H1 (cell line): ENCODE measurements at regions not wholly inside any gene's neighbourhood (a gene's known extent, or its start where the extent isn't known, plus 50 kb on each side); places are given as distances from the start of the nearest gene placed in this dataset.

Experiments
- CTCF ChIA-PET: fragments of 300-600 bp; sonication (Branson Sonifier 250); formaldehyde crosslinking; loops from one replicate; lab custom pipeline; 2021; ENCODE audit not compliant: partially characterized antibody; lab: Charles Lee
- POLR2A ChIA-PET: fragments of 300-600 bp; sonication (Branson Sonifier 250); formaldehyde crosslinking; loops from one replicate; lab custom pipeline; 2021; ENCODE audit warnings: inconsistent platforms; ENCODE audit not compliant: partially characterized antibody; lab: Charles Lee
- DNase-seq, 2 experiments: peaks; one replicate each; pipeline versions ENCODE4 v3.0.0 to v3.0.0-alpha.2; 2010 to 2022; ENCODE audit warnings: low spot score in 2 of 2, low read depth in 1 of 2, mixed read lengths in 1 of 2
- FAIRE-seq: peaks from 2 replicates; lab custom pipeline; 2011; peaks lifted over from hg19 to GRCh38; lab: Jason Lieb, UNC
- H2AFZ ChIP-seq: 2 replicates; pipeline ENCODE4 v1.8.1; 2012; ENCODE audit warnings: low read length, inconsistent platforms
- H2AK5ac ChIP-seq: 2 replicates; pipeline ENCODE4 v1.6.1; 2013; ENCODE audit warnings: low read depth, low read length
- H2BK120ac ChIP-seq: replicated peaks from 2 replicates; pipeline ENCODE3; 2013; ENCODE audit warnings: low read depth, low read length, inconsistent platforms
- H2BK12ac ChIP-seq: 2 replicates; pipeline ENCODE4 v1.6.1; 2013; ENCODE audit warnings: low read depth, low read length
- H2BK15ac ChIP-seq: 2 replicates; pipeline ENCODE4 v1.6.1; 2013; ENCODE audit warnings: low read length
- H2BK20ac ChIP-seq: 2 replicates; pipeline ENCODE4 v1.6.1; 2013; ENCODE audit warnings: low read length
- H2BK5ac ChIP-seq: 2 replicates; pipeline ENCODE4 v1.6.1; 2013; ENCODE audit warnings: low read depth, low read length
- H3K14ac ChIP-seq: 2 replicates; pipeline ENCODE4 v1.6.1; 2013; ENCODE audit warnings: inconsistent platforms; ENCODE audit not compliant: insufficient read length
- H3K18ac ChIP-seq: 2 replicates; pipeline ENCODE4 v1.6.1; 2013; ENCODE audit warnings: low read length; ENCODE audit errors: extremely low read depth
- H3K23ac ChIP-seq: 2 replicates; pipeline ENCODE4 v1.6.1; 2013; ENCODE audit warnings: inconsistent platforms; ENCODE audit not compliant: insufficient read length
- H3K23me2 ChIP-seq: 2 replicates; pipeline ENCODE4 v1.6.1; 2013; ENCODE audit warnings: low read depth, low read length
- H3K27ac ChIP-seq: 2 replicates; pipeline ENCODE4 v1.6.1; 2011; ENCODE audit warnings: low read depth, low read length, inconsistent platforms
- H3K27me3 ChIP-seq, 4 experiments: replicated peaks in 1 of 4; 1 replicate in 1 of 4; 2 replicates in 3 of 4; pipeline versions ENCODE4 v1.6.1 to v1.8.1; 2011 to 2013; ENCODE audit warnings: low read length in 3 of 4, mild to moderate bottlenecking in 3 of 4, inconsistent platforms in 2 of 4, mixed read lengths in 2 of 4, moderate library complexity in 1 of 4; ENCODE audit not compliant: control insufficient read depth in 3 of 4, insufficient read depth in 3 of 4; ENCODE audit errors: extremely low read depth in 1 of 4
- H3K36me3 ChIP-seq, 4 experiments: 2 replicates each; pipeline versions ENCODE4 v1.6.1 to v1.8.1; 2011 to 2013; ENCODE audit warnings: mild to moderate bottlenecking in 4 of 4, low read length in 3 of 4, moderate library complexity in 2 of 4, control low read depth in 1 of 4, inconsistent platforms in 1 of 4; ENCODE audit not compliant: insufficient read depth in 4 of 4, control insufficient read depth in 2 of 4
- H3K4ac ChIP-seq: replicated peaks from 2 replicates; pipeline ENCODE3; 2013; ENCODE audit warnings: low read length, low read depth, mixed read lengths, inconsistent platforms; ENCODE audit not compliant: insufficient read length
- H3K4me1 ChIP-seq, 4 experiments: replicated peaks in 1 of 4; 1 replicate in 1 of 4; 2 replicates in 3 of 4; pipeline versions ENCODE4 v1.6.1 to v1.8.1; 2011 to 2013; ENCODE audit warnings: low read length in 3 of 4, inconsistent platforms in 2 of 4, mixed read lengths in 1 of 4; ENCODE audit not compliant: insufficient read depth in 4 of 4, control insufficient read depth in 3 of 4
- H3K4me2 ChIP-seq, 2 experiments: 2 replicates each; pipeline versions ENCODE4 v1.6.1 to v1.8.1; 2011 to 2013; ENCODE audit warnings: low read depth in 2 of 2, low read length in 2 of 2, control low read depth in 1 of 2, inconsistent platforms in 1 of 2, mild to moderate bottlenecking in 1 of 2; ENCODE audit not compliant: insufficient read depth in 1 of 2
- H3K4me3 ChIP-seq, 4 experiments: fragments of 200-600, 300-600 bp in 1 of 4; sonication (generic), shearing (Covaris generic), sonication (Bioruptor Twin) in 1 of 4; 2 replicates each; pipeline versions ENCODE4 v1.5.1 to v1.8.1; 2011 to 2016; ENCODE audit warnings: low read length in 4 of 4, low read depth in 3 of 4, control low read depth in 2 of 4, inconsistent platforms in 2 of 4, mild to moderate bottlenecking in 2 of 4, mixed read lengths in 1 of 4, moderate library complexity in 1 of 4; ENCODE audit not compliant: insufficient read depth in 2 of 4; ENCODE audit errors: extremely low read depth in 1 of 4
- H3K56ac ChIP-seq: replicated peaks from 2 replicates; pipeline ENCODE3; 2013; ENCODE audit warnings: low read depth, mild to moderate bottlenecking, mixed read lengths, low read length, inconsistent platforms; ENCODE audit not compliant: insufficient read length
- H3K79me1 ChIP-seq: 2 replicates; pipeline ENCODE4 v1.6.1; 2013; ENCODE audit warnings: low read depth, low read length, control low read depth
- H3K79me2 ChIP-seq, 2 experiments: 2 replicates each; pipeline versions ENCODE4 v1.6.1 to v1.8.1; 2012 to 2013; ENCODE audit warnings: low read length in 2 of 2, mild to moderate bottlenecking in 2 of 2, inconsistent platforms in 1 of 2; ENCODE audit not compliant: insufficient read depth in 2 of 2, control insufficient read depth in 1 of 2
- H3K9ac ChIP-seq, 4 experiments: replicated peaks in 1 of 4; 1 replicate in 1 of 4; 2 replicates in 3 of 4; pipeline versions ENCODE4 v1.6.1 to v1.8.1; 2011 to 2013; ENCODE audit warnings: low read depth in 3 of 4, low read length in 3 of 4, control low read depth in 2 of 4, mild to moderate bottlenecking in 2 of 4, moderate library complexity in 2 of 4, inconsistent platforms in 1 of 4; ENCODE audit errors: extremely low read depth in 1 of 4
- H3K9me3 ChIP-seq, 2 experiments: 2 replicates each; pipeline versions ENCODE4 v1.6.1 to v1.8.1; 2012 to 2013; ENCODE audit warnings: mild to moderate bottlenecking in 2 of 2, moderate library complexity in 2 of 2, control low read depth in 1 of 2, inconsistent platforms in 1 of 2, low read depth in 1 of 2, low read length in 1 of 2, mixed read lengths in 1 of 2; ENCODE audit not compliant: insufficient read depth in 2 of 2
- H4K20me1 ChIP-seq, 2 experiments: replicated peaks in 1 of 2; 2 replicates each; pipeline versions ENCODE3 to v1.8.1; 2011 to 2013; ENCODE audit warnings: inconsistent platforms in 2 of 2, low read length in 2 of 2, mild to moderate bottlenecking in 1 of 2; ENCODE audit not compliant: insufficient read depth in 2 of 2, control insufficient read depth in 1 of 2
- H4K5ac ChIP-seq: 2 replicates; pipeline ENCODE4 v1.6.1; 2013; ENCODE audit warnings: low read length, low read depth, mixed read lengths, inconsistent platforms; ENCODE audit not compliant: insufficient read length
- H4K8ac ChIP-seq: 2 replicates; pipeline ENCODE4 v1.8.0; 2013; ENCODE audit warnings: mild to moderate bottlenecking, moderate library complexity, low read length, inconsistent platforms; ENCODE audit not compliant: insufficient read depth; ENCODE audit errors: extremely low read depth
- H4K91ac ChIP-seq: replicated peaks from 2 replicates; pipeline ENCODE3; 2013; ENCODE audit warnings: low read length, mixed read lengths, inconsistent platforms; ENCODE audit not compliant: insufficient read length
- CTBP2 ChIP-seq: IDR thresholded peaks from 2 replicates; pipeline ENCODE4 v1.7.0; 2011; ENCODE audit warnings: borderline replicate concordance, mild to moderate bottlenecking, moderate library complexity, mixed read lengths, low read length; ENCODE audit not compliant: insufficient read depth, insufficient read length
- EGR1 ChIP-seq: IDR thresholded peaks from 2 replicates; pipeline ENCODE4 v1.6.1; 2011; ENCODE audit warnings: low read depth, low read length, borderline replicate concordance
- HDAC2 ChIP-seq, 2 experiments: fragments of 300-600 bp in 1 of 2; sonication (generic) in 1 of 2; IDR thresholded peaks; 2 replicates each; pipeline ENCODE4 v1.6.1; 2011 to 2012; ENCODE audit warnings: low read depth in 2 of 2, low read length in 2 of 2, mild to moderate bottlenecking in 2 of 2, moderate library complexity in 2 of 2, borderline replicate concordance in 1 of 2, inconsistent platforms in 1 of 2
- NANOG ChIP-seq: IDR thresholded peaks from 2 replicates; pipeline ENCODE4 v1.6.1; 2011; ENCODE audit warnings: low read length, low read depth, mild to moderate bottlenecking, inconsistent platforms; ENCODE audit not compliant: insufficient read depth, poor library complexity, severe bottlenecking
- PHF8 ChIP-seq: fragments of 200-600 bp; sonication (generic); conservative IDR thresholded peaks from 2 replicates; pipeline ENCODE4 v1.7.1; 2012; ENCODE audit warnings: low read depth, mild to moderate bottlenecking, inconsistent platforms, low read length, moderate library complexity
- RAD21 ChIP-seq, 2 experiments: IDR thresholded peaks in 1 of 2; conservative IDR thresholded peaks in 1 of 2; 2 replicates each; pipeline ENCODE4 v1.6.1; 2011; ENCODE audit warnings: low read depth in 2 of 2, low read length in 2 of 2, improper control_type of control experiment in 1 of 2, inconsistent platforms in 1 of 2, mild to moderate bottlenecking in 1 of 2, moderate library complexity in 1 of 2
- RBBP5 ChIP-seq: IDR thresholded peaks from 2 replicates; pipeline ENCODE4 v1.7.1; 2012; ENCODE audit warnings: low read depth, mild to moderate bottlenecking, inconsistent platforms, low read length, moderate library complexity, borderline replicate concordance
- RNF2 ChIP-seq: fragments of 200-900, 300-1000 bp; sonication (generic); IDR thresholded peaks from 2 replicates; pipeline ENCODE4 v1.7.1; 2016; ENCODE audit warnings: borderline replicate concordance, low read depth, mild to moderate bottlenecking, antibody characterized with exemption, low read length; ENCODE audit not compliant: poor library complexity, severe bottlenecking; ENCODE audit errors: missing control alignments
- TEAD4 ChIP-seq: IDR thresholded peaks from 2 replicates; pipeline ENCODE4 v1.6.1; 2012; ENCODE audit warnings: low read depth, low read length, inconsistent platforms, mixed read lengths
- WGBS, 2 experiments: shearing (Covaris generic) in 1 of 2; methylation state at CpG; one replicate each; pipeline versions ENCODE4 v1.1.6 to v1.1.7; 2013 to 2015; ENCODE audit warnings: low lambda C conversion rate in 2 of 2, mixed read lengths in 2 of 2, inconsistent platforms in 1 of 2, low coverage in 1 of 2, missing lambda C conversion rate in 1 of 2; ENCODE audit not compliant: insufficient replicate concordance in 2 of 2, insufficient coverage in 1 of 2, insufficient read length in 1 of 2; ENCODE audit errors: extremely low coverage in 1 of 2, missing lambda C conversion rate in 1 of 2; 5-methylcytosine and 5-hydroxymethylcytosine counted together
- TF ChIP-seq, protein P1 (sequence below): IDR thresholded peaks from 2 replicates; pipeline ENCODE4 v1.6.1; 2011; ENCODE audit warnings: low read length, improper control_type of control experiment

DNA sequence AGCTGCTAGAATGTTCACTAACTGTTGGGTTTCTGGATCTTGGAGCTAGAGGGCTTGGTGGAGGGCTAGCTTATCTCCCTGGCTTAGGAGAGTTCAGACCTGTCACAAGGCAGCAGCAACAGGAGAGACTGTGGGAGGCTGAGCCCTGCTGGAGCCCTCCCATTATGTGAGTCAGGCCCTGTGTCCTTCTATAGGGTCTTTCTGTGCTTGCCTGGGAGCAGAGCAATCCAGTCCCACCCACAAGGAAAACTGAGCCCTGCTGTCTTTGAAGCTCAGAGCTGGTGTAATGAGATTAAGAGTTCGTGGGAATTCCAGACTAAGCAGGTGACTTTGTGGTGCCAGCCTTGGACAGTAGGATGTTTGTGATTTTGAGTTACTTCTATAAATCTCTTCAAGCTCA lies 249.0 kb downstream of the TTC32 start:
- no peaks in the 10 kb centered on the region for H4K20me1 ChIP-seq
- H2BK5ac ChIP-seq = no peak overlapping the region
- no peak overlapping the region for H3K23ac ChIP-seq
- H2AFZ ChIP-seq = no peak overlapping the region
- WGBS, 2 experiments = 90% methylated on average over 1 of the region's 1 CpG; no CpG with 5 or more reads in 1 of the 2 experiments
- H3K56ac ChIP-seq = no peak overlapping the region
- no peak overlapping the region for H3K27ac ChIP-seq
- no peaks in the 10 kb centered on the region for H3K79me1 ChIP-seq
- DNase-seq (no peak), FAIRE-seq (no peak)
- H3K27me3 ChIP-seq = no peaks in the 10 kb centered on the region
- ChIA-PET POLR2A (no interaction called here), CTCF (interaction anchor here (0.8 to 1.7 kb wide), 4 partner anchors 9 to 283 kb away, joined by 3 to 5 read pairs (median 4); no protein-coding TSS in a partner anchor)
- H3K18ac ChIP-seq = no peak overlapping the region
- H2BK12ac ChIP-seq = no peak overlapping the region
- H3K4ac ChIP-seq = no peak overlapping the region
- no peak overlapping the region for H3K4me2 ChIP-seq
- no peak overlapping the region for H4K5ac ChIP-seq
- no peak overlapping the region for H2BK20ac ChIP-seq
- H3K23me2 ChIP-seq = peaks cover 1% of the 10 kb centered on the region; the same call in 1 of the 2 replicates
- H4K8ac ChIP-seq = no peak overlapping the region
- H3K4me1 ChIP-seq = peaks cover 0 to 3% (median 0%) of the 10 kb centered on the region in 4 experiments; a peak in 1 of 7 replicates
- no peak overlapping the region for H4K91ac ChIP-seq
- H2BK15ac ChIP-seq = no peak overlapping the region
- no peak overlapping the region for H2AK5ac ChIP-seq
- no peak overlapping the region for H3K9ac ChIP-seq
- no peaks in the 10 kb centered on the region for H3K9me3 ChIP-seq
- H2BK120ac ChIP-seq = no peak overlapping the region
- no peak overlapping the region for H3K4me3 ChIP-seq
- H3K79me2 ChIP-seq = no peaks in the 10 kb centered on the region
- H3K14ac ChIP-seq = no peak overlapping the region
- H3K36me3 ChIP-seq = no peaks in the 10 kb centered on the region
- TF ChIP-seq PHF8 (no peak), CTBP2 (no peak), NANOG (no peak), RAD21 (IDR thresholded peaks at IDR 0.05 in 1 of 2, conservative IDR thresholded peaks at IDR 0.05 in 1 of 2; ENCODE audit: low read depth in 2 of 2, low read length in 2 of 2) (no peak), RBBP5 (no peak), HDAC2 (IDR thresholded peaks at IDR 0.05; ENCODE audit: borderline replicate concordance in 1 of 2, low read depth in 2 of 2, low read length in 2 of 2) (no peak), RNF2 (no peak), EGR1 (no peak), TEAD4 (no peak)
- TF ChIP-seq, protein P1, sequence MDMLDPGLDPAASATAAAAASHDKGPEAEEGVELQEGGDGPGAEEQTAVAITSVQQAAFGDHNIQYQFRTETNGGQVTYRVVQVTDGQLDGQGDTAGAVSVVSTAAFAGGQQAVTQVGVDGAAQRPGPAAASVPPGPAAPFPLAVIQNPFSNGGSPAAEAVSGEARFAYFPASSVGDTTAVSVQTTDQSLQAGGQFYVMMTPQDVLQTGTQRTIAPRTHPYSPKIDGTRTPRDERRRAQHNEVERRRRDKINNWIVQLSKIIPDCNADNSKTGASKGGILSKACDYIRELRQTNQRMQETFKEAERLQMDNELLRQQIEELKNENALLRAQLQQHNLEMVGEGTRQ = no peak
